ENCODE measurements at regions not wholly inside any gene's neighbourhood (a gene's known extent, or its start where the extent isn't known, plus 50 kb on each side); places are given as distances from the start of the nearest gene placed in this dataset.

GRCh38 chr10:17512341-17513001, 58.1 kb upstream of the ST8SIA6 start (continued):
- TF ChIP-seq IRF3 (IDR thresholded peaks at IDR 0.05; ENCODE audit: low read depth, low read length): no peak
- 0 out of 2 replicates have a peak, but pooled peaks have one; percentile 25 for TF ChIP-seq MAX (IDR thresholded peaks at IDR 0.05; ENCODE audit: low read depth)
- TF ChIP-seq RCOR1 (IDR thresholded peaks at IDR 0.05; ENCODE audit: low read length): no peak
- peak; percentile 93 for TF ChIP-seq TEAD4 (IDR thresholded peaks at IDR 0.05; ENCODE audit: borderline replicate concordance, insufficient read depth)
- no peak for TF ChIP-seq EZH2phosphoT487 (IDR thresholded peaks at IDR 0.05; ENCODE audit: borderline replicate concordance, low read depth)
- TF ChIP-seq EP300 (IDR thresholded peaks at IDR 0.05; ENCODE audit: borderline replicate concordance in 1 of 2, low read depth in 1 of 2, low read length in 1 of 2): peak in 1 of 2 experiments; percentile 83; a peak in 2 of 4 replicates
- TF ChIP-seq YY1 (IDR thresholded peaks at IDR 0.05; ENCODE audit: low read depth): no peak
- TF ChIP-seq ZBTB33 (IDR thresholded peaks at IDR 0.05; ENCODE audit: borderline replicate concordance, low read depth): 0 out of 2 replicates have a peak, but pooled peaks have one; percentile 7
- no peak for TF ChIP-seq USF2 (IDR thresholded peaks at IDR 0.05; ENCODE audit: borderline replicate concordance, low read depth, low read length)
- no peak for TF ChIP-seq GABPA (IDR thresholded peaks at IDR 0.05; ENCODE audit: low read depth)
- TF ChIP-seq MXI1 (IDR thresholded peaks at IDR 0.05; ENCODE audit: low read depth, low read length): no peak
- no peak for TF ChIP-seq RAD21 (IDR thresholded peaks at IDR 0.05; ENCODE audit: low read length)
- no peak for TF ChIP-seq GATA2 (CRISPR knock-in tag; IDR thresholded peaks at IDR 0.05)
- no peak for TF ChIP-seq SIN3A (IDR thresholded peaks at IDR 0.05; ENCODE audit: borderline replicate concordance, low read depth, low read length)
- no peak for TF ChIP-seq CHD2 (IDR thresholded peaks at IDR 0.05; ENCODE audit: low read length, partially characterized antibody)
- TF ChIP-seq FOXM1 (IDR thresholded peaks at IDR 0.05; ENCODE audit: low read depth): no peak
- TF ChIP-seq RFX5 (IDR thresholded peaks at IDR 0.05; ENCODE audit: low read length): no peak
- peak; percentile 65; the same call in 1 of the 2 replicates for TF ChIP-seq POLR2AphosphoS5 (IDR thresholded peaks at IDR 0.05; ENCODE audit: low read depth, low read length)

Measured in SK-N-SH (cell line).